ENCODE measurements at regions not wholly inside any gene's neighbourhood (a gene's known extent, or its start where the extent isn't known, plus 50 kb on each side); places are given as distances from the start of the nearest gene placed in this dataset.

GRCh38 chr15:81572190-81572589, 198.2 kb upstream of the TMC3 start:
- no peak overlapping the region for H3K4me3 ChIP-seq (ENCODE audit: low read length)
- H3K9me3 ChIP-seq (ENCODE audit: low read length), result no peaks in the 10 kb centered on the region
- H3K4me1 ChIP-seq (ENCODE audit: insufficient read depth, low read length), result no peaks in the 10 kb centered on the region
- H2AFZ ChIP-seq (ENCODE audit: low read depth, low read length), result no peak overlapping the region
- no peaks in the 10 kb centered on the region for H3K27me3 ChIP-seq (ENCODE audit: insufficient read depth, low read length)
- no peaks in the 10 kb centered on the region for H3K36me3 ChIP-seq (ENCODE audit: insufficient read depth, low read length)

- Histone ChIP-seq H3K27me3 (ENCODE audit: insufficient read depth, low read length) (no peaks in the 10 kb centered on the region), H3K4me1 (ENCODE audit: insufficient read depth, low read length) (no peaks in the 10 kb centered on the region), H2AFZ (ENCODE audit: low read depth, low read length) (no peak overlapping the region), H3K36me3 (ENCODE audit: insufficient read depth, low read length) (no peaks in the 10 kb centered on the region), H3K9me3 (ENCODE audit: low read length) (no peaks in the 10 kb centered on the region), H3K4me3 (ENCODE audit: low read length) (no peak overlapping the region)
Measured at GRCh38 chr15:81569286-81570080, 195.5 kb upstream of the TMC3 start.

DNA sequence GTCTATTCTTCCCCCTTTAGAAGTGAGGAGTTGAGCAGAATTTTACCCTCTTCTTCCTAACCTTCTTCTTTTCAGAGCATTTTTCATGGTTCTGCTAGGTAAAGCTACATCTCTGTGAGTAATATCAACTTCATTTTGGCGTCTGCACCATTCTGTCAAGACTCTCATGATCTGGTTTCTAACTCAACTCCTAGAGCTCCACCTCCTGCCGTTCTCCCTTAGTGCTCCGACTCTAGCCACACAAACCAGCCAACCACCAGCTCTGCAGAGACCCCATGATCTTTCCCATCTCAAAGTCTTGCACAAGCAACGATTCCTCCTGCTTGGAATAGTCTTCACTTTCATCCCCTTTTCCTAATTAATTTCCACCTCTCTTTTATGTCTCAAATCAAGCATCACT, 193.9 kb upstream of the TMC3 start:
- Histone ChIP-seq H3K4me1 (ENCODE audit: insufficient read depth, low read length) (no peaks in the 10 kb centered on the region), H3K27me3 (ENCODE audit: insufficient read depth, low read length) (no peaks in the 10 kb centered on the region), H3K9me3 (ENCODE audit: low read length) (no peaks in the 10 kb centered on the region), H3K4me3 (ENCODE audit: low read length) (no peak overlapping the region), H3K36me3 (ENCODE audit: insufficient read depth, low read length) (no peaks in the 10 kb centered on the region), H2AFZ (ENCODE audit: low read depth, low read length) (no peak overlapping the region)

GRCh38 chr15:81562986-81563385, 189.0 kb upstream of the TMC3 start:
- H3K36me3 ChIP-seq (ENCODE audit: insufficient read depth, low read length), result no peaks in the 10 kb centered on the region

DNA sequence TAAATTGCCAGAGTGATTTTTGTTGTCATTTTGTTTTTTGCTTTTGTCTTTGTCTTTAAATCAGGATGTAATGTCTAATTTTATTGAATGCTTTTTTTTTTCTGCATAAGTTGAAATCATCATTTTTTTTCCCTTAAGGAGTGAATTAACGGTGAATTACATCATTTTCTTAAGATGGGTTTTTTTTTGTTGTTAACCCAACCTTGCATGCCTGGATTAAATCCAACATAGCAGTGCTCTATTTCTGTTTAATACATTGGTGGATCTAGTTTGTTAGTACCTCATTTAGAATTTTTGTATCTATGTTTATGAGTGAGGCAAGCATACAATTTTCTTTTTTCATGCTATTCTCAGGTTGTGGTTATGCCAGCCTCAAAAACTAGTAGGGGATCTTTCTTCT, 186.4 kb upstream of the TMC3 start:
- no peaks in the 10 kb centered on the region for H3K36me3 ChIP-seq (ENCODE audit: insufficient read depth, low read length)
- no peak overlapping the region for H3K4me3 ChIP-seq (ENCODE audit: low read length)
- H2AFZ ChIP-seq (ENCODE audit: low read depth, low read length), result no peak overlapping the region
- no peaks in the 10 kb centered on the region for H3K27me3 ChIP-seq (ENCODE audit: insufficient read depth, low read length)
- H3K9me3 ChIP-seq (ENCODE audit: low read length), result no peaks in the 10 kb centered on the region
- H3K4me1 ChIP-seq (ENCODE audit: insufficient read depth, low read length), result no peaks in the 10 kb centered on the region

More at GRCh38 chr15:81562986-81563385, 189.0 kb upstream of the TMC3 start:
- Histone ChIP-seq H3K9me3 (ENCODE audit: low read length) (no peaks in the 10 kb centered on the region), H2AFZ (ENCODE audit: low read depth, low read length) (no peak overlapping the region), H3K4me1 (ENCODE audit: insufficient read depth, low read length) (no peaks in the 10 kb centered on the region), H3K4me3 (ENCODE audit: low read length) (no peak overlapping the region), H3K27me3 (ENCODE audit: insufficient read depth, low read length) (no peaks in the 10 kb centered on the region)

DNA sequence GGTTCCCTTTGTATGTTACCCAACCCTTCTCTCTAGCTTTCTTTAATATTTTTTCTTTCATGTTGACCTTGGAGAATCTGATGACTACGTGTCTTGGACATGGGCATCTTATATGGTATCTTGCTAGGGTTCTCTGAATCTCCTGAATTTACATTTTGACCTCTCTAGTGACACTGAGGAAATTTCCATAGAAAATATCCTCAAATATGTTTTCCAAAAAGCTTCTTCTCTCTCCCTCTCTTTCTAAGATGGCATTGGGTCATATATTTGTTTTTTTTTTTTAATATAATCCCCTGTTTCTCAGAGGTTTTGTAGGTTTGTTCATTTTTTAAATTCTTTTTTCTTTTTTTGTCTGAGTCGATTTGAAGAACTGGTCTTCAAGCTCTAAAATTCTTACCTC, 184.0 kb upstream of the TMC3 start:
- H3K9me3 ChIP-seq (ENCODE audit: low read length), result no peaks in the 10 kb centered on the region
- H2AFZ ChIP-seq (ENCODE audit: low read depth, low read length), result no peak overlapping the region
- no peaks in the 10 kb centered on the region for H3K36me3 ChIP-seq (ENCODE audit: insufficient read depth, low read length)
- no peaks in the 10 kb centered on the region for H3K27me3 ChIP-seq (ENCODE audit: insufficient read depth, low read length)
- no peaks in the 10 kb centered on the region for H3K4me1 ChIP-seq (ENCODE audit: insufficient read depth, low read length)
- H3K4me3 ChIP-seq (ENCODE audit: low read length), result no peak overlapping the region

GRCh38 chr15:81555346-81555745, 181.3 kb upstream of the TMC3 start:
- H3K4me1 ChIP-seq (ENCODE audit: insufficient read depth, low read length), result no peaks in the 10 kb centered on the region
- no peaks in the 10 kb centered on the region for H3K27me3 ChIP-seq (ENCODE audit: insufficient read depth, low read length)
- H3K9me3 ChIP-seq (ENCODE audit: low read length), result no peaks in the 10 kb centered on the region
- no peak overlapping the region for H3K4me3 ChIP-seq (ENCODE audit: low read length)
- H2AFZ ChIP-seq (ENCODE audit: low read depth, low read length), result no peak overlapping the region
- H3K36me3 ChIP-seq (ENCODE audit: insufficient read depth, low read length), result no peaks in the 10 kb centered on the region

DNA sequence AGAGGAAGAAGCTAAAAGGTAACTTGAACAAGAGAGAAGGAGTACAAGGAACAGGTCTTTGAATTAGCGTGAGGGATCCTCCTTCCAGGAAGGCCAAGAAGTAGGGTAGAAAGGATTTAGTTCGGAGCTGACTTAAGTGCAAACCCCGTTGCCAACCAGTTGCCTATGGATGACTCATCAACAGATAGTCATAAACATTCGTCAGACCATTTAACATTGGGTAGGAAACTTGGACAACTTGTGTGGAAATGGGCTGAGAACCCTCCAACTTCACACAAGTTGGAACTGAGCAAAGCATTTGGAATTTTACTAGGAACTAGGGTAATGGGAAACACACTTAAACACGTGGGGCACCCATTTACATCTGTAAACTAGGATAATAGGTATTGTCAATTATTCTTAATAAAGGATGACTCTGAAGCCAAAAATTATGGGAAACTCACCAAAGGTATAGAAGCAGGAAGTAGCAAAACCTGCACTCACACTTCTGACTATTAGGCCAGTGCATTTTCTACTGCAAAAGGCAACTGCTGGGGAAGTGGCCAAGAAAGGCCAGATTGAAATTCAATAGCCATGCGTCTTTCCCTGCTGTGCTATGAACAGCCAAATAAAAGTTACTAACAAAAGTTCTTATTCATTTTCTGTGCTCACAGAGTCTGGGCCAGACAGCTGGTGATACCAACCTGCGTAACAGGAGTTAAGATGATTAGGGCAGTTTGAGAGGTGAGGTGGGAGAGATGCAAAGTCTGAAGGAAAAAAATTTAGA, 174.5 kb upstream of the TMC3 start:
- no peak overlapping the region for H3K4me3 ChIP-seq (ENCODE audit: low read length)
- H3K36me3 ChIP-seq (ENCODE audit: insufficient read depth, low read length), result no peaks in the 10 kb centered on the region
- H2AFZ ChIP-seq (ENCODE audit: low read depth, low read length), result no peak overlapping the region
- no peaks in the 10 kb centered on the region for H3K27me3 ChIP-seq (ENCODE audit: insufficient read depth, low read length)
- H3K9me3 ChIP-seq (ENCODE audit: low read length), result no peaks in the 10 kb centered on the region
- H3K4me1 ChIP-seq (ENCODE audit: insufficient read depth, low read length), result no peaks in the 10 kb centered on the region

DNA sequence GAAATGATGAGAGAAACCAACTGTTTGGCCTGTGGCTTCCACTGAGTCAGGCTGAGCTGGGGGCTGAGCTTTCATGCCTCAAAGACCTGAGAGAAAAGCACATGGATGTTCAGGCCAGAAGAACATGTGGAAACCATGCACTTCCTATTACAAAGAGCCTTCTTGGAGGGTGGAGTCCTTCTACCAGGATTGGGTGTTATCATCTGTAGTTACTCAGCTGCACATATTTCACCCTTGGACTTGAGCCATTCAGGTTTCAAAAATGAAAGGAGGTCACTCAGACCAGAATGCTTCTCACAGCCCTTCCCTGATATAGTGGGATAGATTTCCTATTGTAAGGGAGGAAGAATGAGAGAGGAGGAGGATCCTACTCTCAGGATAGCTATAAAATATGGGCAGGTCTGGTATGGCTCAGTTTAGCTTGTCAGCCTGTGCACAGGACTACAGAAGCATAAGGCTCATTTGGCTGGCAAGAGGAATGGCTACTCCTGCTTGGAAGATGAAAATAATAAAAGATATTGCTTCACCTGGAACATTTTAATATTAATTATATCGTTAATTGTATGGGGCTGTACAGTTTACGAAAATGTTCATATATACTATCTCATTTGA, 173.6 kb upstream of the TMC3 start:
- no peak overlapping the region for H3K4me3 ChIP-seq (ENCODE audit: low read length)
- no peak overlapping the region for H2AFZ ChIP-seq (ENCODE audit: low read depth, low read length)
- no peaks in the 10 kb centered on the region for H3K27me3 ChIP-seq (ENCODE audit: insufficient read depth, low read length)
- no peaks in the 10 kb centered on the region for H3K36me3 ChIP-seq (ENCODE audit: insufficient read depth, low read length)
- no peaks in the 10 kb centered on the region for H3K4me1 ChIP-seq (ENCODE audit: insufficient read depth, low read length)
- no peaks in the 10 kb centered on the region for H3K9me3 ChIP-seq (ENCODE audit: low read length)

DNA sequence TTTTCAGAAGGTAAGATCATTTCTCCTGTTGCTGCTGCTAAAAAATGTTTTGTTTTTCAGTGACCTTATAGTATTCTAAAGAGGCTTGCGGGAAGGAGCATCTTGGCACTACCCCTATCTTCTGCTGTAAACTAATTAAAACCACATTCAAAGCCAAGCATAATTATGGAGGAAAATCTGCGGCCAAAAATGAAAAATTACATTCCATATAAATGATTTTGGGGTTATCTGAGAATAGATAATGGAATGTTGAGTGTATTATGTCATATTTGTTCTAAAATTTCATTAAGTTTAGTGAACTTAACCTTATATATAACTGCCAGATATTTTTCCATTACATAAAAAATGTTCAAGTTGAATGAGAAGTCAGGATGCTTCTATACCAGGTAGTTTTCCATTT, 170.4 kb upstream of the TMC3 start:
- Histone ChIP-seq H3K9me3 (ENCODE audit: low read length) (no peaks in the 10 kb centered on the region), H2AFZ (ENCODE audit: low read depth, low read length) (no peak overlapping the region), H3K27me3 (ENCODE audit: insufficient read depth, low read length) (no peaks in the 10 kb centered on the region), H3K36me3 (ENCODE audit: insufficient read depth, low read length) (no peaks in the 10 kb centered on the region), H3K4me3 (ENCODE audit: low read length) (no peak overlapping the region), H3K4me1 (ENCODE audit: insufficient read depth, low read length) (no peaks in the 10 kb centered on the region)

DNA sequence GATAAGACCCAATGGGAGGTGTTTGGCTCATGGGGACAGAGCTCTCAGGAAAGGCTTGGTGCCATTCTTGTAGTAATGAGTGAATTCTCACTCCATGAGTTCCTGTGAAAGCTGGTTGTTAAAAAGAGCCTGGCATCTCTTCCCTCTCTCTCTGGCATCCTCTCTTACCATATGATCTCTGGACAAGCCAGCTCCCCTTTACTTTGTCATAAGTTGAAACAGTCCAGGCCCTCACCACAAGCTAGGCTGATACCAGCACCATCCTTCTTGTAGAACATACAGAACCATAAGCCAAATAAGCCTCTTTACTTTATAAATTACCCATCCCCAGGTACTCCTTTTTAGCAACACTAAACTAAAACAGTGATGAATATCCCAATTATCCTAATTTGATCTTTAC, 166.9 kb upstream of the TMC3 start:
- H3K9me3 ChIP-seq (ENCODE audit: low read length), result no peaks in the 10 kb centered on the region
- no peaks in the 10 kb centered on the region for H3K27me3 ChIP-seq (ENCODE audit: insufficient read depth, low read length)
- H3K36me3 ChIP-seq (ENCODE audit: insufficient read depth, low read length), result no peaks in the 10 kb centered on the region
- no peak overlapping the region for H2AFZ ChIP-seq (ENCODE audit: low read depth, low read length)
- H3K4me1 ChIP-seq (ENCODE audit: insufficient read depth, low read length), result no peaks in the 10 kb centered on the region
- H3K4me3 ChIP-seq (ENCODE audit: low read length), result no peak overlapping the region

GRCh38 chr15:81536356-81536755, 162.3 kb upstream of the TMC3 start:
- H3K36me3 ChIP-seq (ENCODE audit: insufficient read depth, low read length), result no peaks in the 10 kb centered on the region
- no peaks in the 10 kb centered on the region for H3K9me3 ChIP-seq (ENCODE audit: low read length)
- H3K4me3 ChIP-seq (ENCODE audit: low read length), result no peak overlapping the region
- no peaks in the 10 kb centered on the region for H3K4me1 ChIP-seq (ENCODE audit: insufficient read depth, low read length)
- H3K27me3 ChIP-seq (ENCODE audit: insufficient read depth, low read length), result no peaks in the 10 kb centered on the region
- no peak overlapping the region for H2AFZ ChIP-seq (ENCODE audit: low read depth, low read length)

- H3K4me1 ChIP-seq (ENCODE audit: insufficient read depth, low read length), result no peaks in the 10 kb centered on the region
- no peaks in the 10 kb centered on the region for H3K27me3 ChIP-seq (ENCODE audit: insufficient read depth, low read length)
- H2AFZ ChIP-seq (ENCODE audit: low read depth, low read length), result no peak overlapping the region
- H3K4me3 ChIP-seq (ENCODE audit: low read length), result no peak overlapping the region
- no peaks in the 10 kb centered on the region for H3K36me3 ChIP-seq (ENCODE audit: insufficient read depth, low read length)
- no peaks in the 10 kb centered on the region for H3K9me3 ChIP-seq (ENCODE audit: low read length)
Measured at GRCh38 chr15:81534124-81534523, 160.1 kb upstream of the TMC3 start.

All from neuron (in vitro differentiated cells).